Mesenchymal stem cell (in vitro differentiated cells and primary cell): ENCODE measurements at regions not wholly inside any gene's neighbourhood (a gene's known extent, or its start where the extent isn't known, plus 50 kb on each side); places are given as distances from the start of the nearest gene placed in this dataset.
"Not testable (repeated sequence)": the region's sequence is repeated elsewhere in the genome, so short reads cannot be mapped to it uniquely, and the experiment has no call there.

Experiments
- DNase-seq: peaks from one replicate; pipeline ENCODE4 v3.0.0-alpha.2; 2013
- H2AFZ ChIP-seq: one replicate; pipeline ENCODE4 v1.6.1; 2013; ENCODE audit warnings: low read depth, mild to moderate bottlenecking, control low read depth, inconsistent platforms, low read length, moderate library complexity
- H2AK5ac ChIP-seq: 2 replicates; pipeline ENCODE4 v1.6.1; 2013; ENCODE audit warnings: low read length, moderate library complexity, mild to moderate bottlenecking, inconsistent platforms; ENCODE audit not compliant: severe bottlenecking
- H2BK120ac ChIP-seq: one replicate; pipeline ENCODE4 v1.6.1; 2013; ENCODE audit warnings: low read depth, mild to moderate bottlenecking, inconsistent platforms, low read length, moderate library complexity
- H2BK12ac ChIP-seq, 2 experiments: one replicate each; pipeline ENCODE4 v1.6.1; 2013; ENCODE audit warnings: inconsistent platforms in 2 of 2, low read length in 2 of 2, mild to moderate bottlenecking in 2 of 2, moderate library complexity in 2 of 2, control low read depth in 1 of 2
- H2BK15ac ChIP-seq: one replicate; pipeline ENCODE4 v1.6.1; 2013; ENCODE audit warnings: mild to moderate bottlenecking, low read depth, inconsistent platforms; ENCODE audit not compliant: poor library complexity, severe bottlenecking
- H2BK5ac ChIP-seq: 2 replicates; pipeline ENCODE4 v1.6.1; 2013; ENCODE audit warnings: low read depth, mild to moderate bottlenecking, low read length, control low read depth, inconsistent platforms; ENCODE audit not compliant: poor library complexity, severe bottlenecking
- H3K14ac ChIP-seq, 2 experiments: one replicate each; pipeline ENCODE4 v1.6.1; 2013; ENCODE audit warnings: inconsistent platforms in 2 of 2, low read length in 2 of 2, control low read depth in 1 of 2, mild to moderate bottlenecking in 1 of 2, moderate library complexity in 1 of 2
- H3K18ac ChIP-seq, 2 experiments: one replicate each; pipeline ENCODE4 v1.6.1; 2013; ENCODE audit warnings: inconsistent platforms in 2 of 2, low read length in 2 of 2, control low read depth in 1 of 2, low read depth in 1 of 2, mild to moderate bottlenecking in 1 of 2
- H3K23ac ChIP-seq, 2 experiments: one replicate each; pipeline ENCODE4 v1.6.1; 2013; ENCODE audit warnings: inconsistent platforms in 2 of 2, low read length in 2 of 2, mild to moderate bottlenecking in 2 of 2, moderate library complexity in 2 of 2, control low read depth in 1 of 2
- H3K27ac ChIP-seq: 2 replicates; pipeline ENCODE4 v1.5.1; 2013; ENCODE audit warnings: mild to moderate bottlenecking, moderate library complexity, low read length, control low read depth, inconsistent platforms; ENCODE audit not compliant: poor library complexity, severe bottlenecking
- H3K27me3 ChIP-seq, 2 experiments: 2 replicates each; pipeline versions ENCODE4 v1.6.1 to v1.7.0; 2013; ENCODE audit warnings: low read length in 2 of 2, mild to moderate bottlenecking in 2 of 2, moderate library complexity in 2 of 2, control low read depth in 1 of 2, inconsistent platforms in 1 of 2; ENCODE audit not compliant: control insufficient read depth in 1 of 2, insufficient read depth in 1 of 2
- H3K36me3 ChIP-seq, 2 experiments: 2 replicates each; pipeline versions ENCODE4 v1.6.1 to v1.7.0; 2013; ENCODE audit warnings: low read length in 2 of 2, control low read depth in 1 of 2, inconsistent platforms in 1 of 2, low read depth in 1 of 2, mild to moderate bottlenecking in 1 of 2; ENCODE audit not compliant: insufficient read depth in 2 of 2, control insufficient read depth in 1 of 2
- H3K4ac ChIP-seq, 2 experiments: one replicate each; pipeline ENCODE4 v1.6.1; 2013; ENCODE audit warnings: inconsistent platforms in 2 of 2, low read length in 2 of 2, mild to moderate bottlenecking in 2 of 2, moderate library complexity in 2 of 2, control low read depth in 1 of 2, low read depth in 1 of 2
- H3K4me1 ChIP-seq: 2 replicates; pipeline ENCODE4 v1.6.1; 2013; ENCODE audit warnings: low read depth, low read length, control low read depth; ENCODE audit not compliant: control insufficient read depth, insufficient read depth
- H3K4me2 ChIP-seq: 2 replicates; pipeline ENCODE4 v1.6.1; 2013; ENCODE audit warnings: low read length, mild to moderate bottlenecking, inconsistent platforms; ENCODE audit not compliant: poor library complexity, severe bottlenecking
- H3K4me3 ChIP-seq, 2 experiments: 2 replicates each; pipeline versions ENCODE4 v1.5.1 to v1.7.0; 2013; ENCODE audit warnings: low read length in 2 of 2, mild to moderate bottlenecking in 2 of 2, control low read depth in 1 of 2, low read depth in 1 of 2; ENCODE audit not compliant: insufficient read depth in 1 of 2
- H3K79me1 ChIP-seq: replicated peaks from 2 replicates; pipeline ENCODE4 v1.6.1; 2013; ENCODE audit warnings: mild to moderate bottlenecking, control low read depth, low read length, inconsistent platforms; ENCODE audit not compliant: poor library complexity, severe bottlenecking
- H3K9ac ChIP-seq: 2 replicates; pipeline ENCODE4 v1.7.0; 2013; ENCODE audit warnings: mild to moderate bottlenecking, low read length, moderate library complexity
- H3K9me3 ChIP-seq: 2 replicates; pipeline ENCODE4 v1.7.0; 2013; ENCODE audit warnings: mild to moderate bottlenecking, low read length; ENCODE audit not compliant: control insufficient read depth
- H4K8ac ChIP-seq: one replicate; pipeline ENCODE4 v1.6.1; 2013; ENCODE audit warnings: inconsistent platforms, mild to moderate bottlenecking, low read length, moderate library complexity
- H4K91ac ChIP-seq: one replicate; pipeline ENCODE4 v1.6.1; 2013; ENCODE audit warnings: mild to moderate bottlenecking, low read length, inconsistent platforms
- WGBS: methylation state at CpG from one replicate; pipeline ENCODE4 v1.1.7; 2013; ENCODE audit warnings: mixed read lengths; 5-methylcytosine and 5-hydroxymethylcytosine counted together

- not testable (repeated sequence) for H3K36me3 ChIP-seq, H2BK120ac ChIP-seq
- WGBS: 81% methylated on average over 5 of the region's 5 CpGs
Observed at GRCh38 chr1:82354546-82354945, 553.8 kb downstream of the ADGRL2 start.

DNA sequence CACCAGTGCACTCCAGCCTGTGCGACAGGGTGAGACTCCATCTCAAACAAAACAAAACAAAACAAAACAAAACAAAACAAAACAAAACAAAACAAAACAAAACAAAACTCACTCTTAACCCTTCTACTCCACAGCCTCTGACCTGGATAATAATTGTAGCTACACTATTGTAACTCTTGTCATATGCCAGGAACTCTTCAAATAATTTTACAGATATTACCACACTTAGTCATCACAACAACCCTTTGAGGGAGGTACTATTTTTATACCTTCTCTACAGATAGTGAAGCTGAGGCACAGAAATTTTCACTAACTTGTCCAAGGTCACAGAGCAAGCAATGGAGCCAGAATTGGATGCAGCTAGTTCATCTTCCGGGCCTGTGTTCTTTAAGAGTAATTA lies 547.8 kb downstream of the ADGRL2 start:
- no peak overlapping the region for H3K27ac ChIP-seq
- no peaks in the 10 kb centered on the region for H3K27me3 ChIP-seq
- H2BK120ac ChIP-seq: no peak overlapping the region
- H3K14ac ChIP-seq: no peak overlapping the region
- H3K79me1 ChIP-seq: no peaks in the 10 kb centered on the region
- no peak overlapping the region for H3K4ac ChIP-seq
- 100% methylated on average over 2 of the region's 2 CpGs for WGBS
- no peak overlapping the region for H4K8ac ChIP-seq
- H3K4me2 ChIP-seq: no peak overlapping the region
- H3K9ac ChIP-seq: no peak overlapping the region
- no peak overlapping the region for H2AFZ ChIP-seq
- no peak overlapping the region for H2BK15ac ChIP-seq
- no peak overlapping the region for H3K23ac ChIP-seq
- no peak overlapping the region for H2AK5ac ChIP-seq
- no peaks in the 10 kb centered on the region for H3K4me1 ChIP-seq
- H3K18ac ChIP-seq: no peak overlapping the region
- no peak overlapping the region for H4K91ac ChIP-seq
- H3K36me3 ChIP-seq: no peaks in the 10 kb centered on the region
- no peak overlapping the region for H2BK5ac ChIP-seq
- no peak overlapping the region for H2BK12ac ChIP-seq
- H3K4me3 ChIP-seq: no peak overlapping the region
- no peak for DNase-seq
- peaks cover 6% of the 10 kb centered on the region for H3K9me3 ChIP-seq

More at GRCh38 chr1:82354546-82354945, 553.8 kb downstream of the ADGRL2 start:
- not testable (repeated sequence) for H2BK5ac ChIP-seq, H4K91ac ChIP-seq, H3K79me1 ChIP-seq, H3K4ac ChIP-seq, H2AFZ ChIP-seq, H3K4me1 ChIP-seq, H3K27ac ChIP-seq, H3K4me3 ChIP-seq, H3K4me2 ChIP-seq, H3K14ac ChIP-seq, H2BK15ac ChIP-seq, H3K27me3 ChIP-seq, DNase-seq, H2BK12ac ChIP-seq, H3K9me3 ChIP-seq, H3K23ac ChIP-seq, H4K8ac ChIP-seq, H2AK5ac ChIP-seq, H3K9ac ChIP-seq, H3K18ac ChIP-seq

GRCh38 chr1:82346141-82346540 lies 545.4 kb downstream of the ADGRL2 start:
- no peak overlapping the region for H2BK15ac ChIP-seq
- H3K4me2 ChIP-seq: no peak overlapping the region
- no peaks in the 10 kb centered on the region for H3K79me1 ChIP-seq
- peak overlapping the region in 1 of 2 experiments; percentile 60 for H3K18ac ChIP-seq
- H2AFZ ChIP-seq: no peak overlapping the region
- no peak overlapping the region for H2BK120ac ChIP-seq
- H3K9me3 ChIP-seq: peaks cover 6% of the 10 kb centered on the region
- H2BK12ac ChIP-seq: no peak overlapping the region
- H3K4me3 ChIP-seq: no peak overlapping the region
- H2BK5ac ChIP-seq: no peak overlapping the region
- 91% methylated on average over 4 of the region's 4 CpGs for WGBS
- H3K4ac ChIP-seq: no peak overlapping the region
- H4K8ac ChIP-seq: no peak overlapping the region
- no peak overlapping the region for H3K23ac ChIP-seq
- no peaks in the 10 kb centered on the region for H3K27me3 ChIP-seq
- H3K27ac ChIP-seq: no peak overlapping the region
- no peak overlapping the region for H3K14ac ChIP-seq
- H4K91ac ChIP-seq: no peak overlapping the region
- no peaks in the 10 kb centered on the region for H3K4me1 ChIP-seq
- H3K36me3 ChIP-seq: no peaks in the 10 kb centered on the region
- no peak overlapping the region for H2AK5ac ChIP-seq
- DNase-seq: no peak
- no peak overlapping the region for H3K9ac ChIP-seq

DNA sequence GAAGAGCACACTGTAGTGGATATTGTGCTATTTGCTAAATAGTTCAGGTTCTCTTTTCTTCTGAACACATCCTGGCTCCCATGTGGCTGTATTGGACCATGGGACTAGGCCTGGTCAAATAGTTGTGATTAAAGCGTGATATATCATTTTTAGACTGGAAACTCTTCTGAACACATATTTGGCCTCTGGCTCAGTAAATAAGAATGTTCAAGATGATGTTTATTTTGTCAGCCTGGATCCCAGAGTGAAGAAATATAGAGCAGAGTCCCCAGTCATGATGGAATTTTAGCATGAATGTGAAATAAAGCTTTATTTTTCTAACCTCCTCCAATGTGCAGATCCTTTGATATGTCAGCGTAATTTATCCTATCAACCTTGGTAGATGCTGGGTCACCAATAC lies 542.6 kb downstream of the ADGRL2 start:
- H2BK120ac ChIP-seq: no peak overlapping the region
- DNase-seq: peak; percentile 19
- H3K4ac ChIP-seq: no peak overlapping the region
- H3K9ac ChIP-seq: no peak overlapping the region
- H3K18ac ChIP-seq: no peak overlapping the region
- H4K91ac ChIP-seq: no peak overlapping the region
- no peak overlapping the region for H3K4me3 ChIP-seq
- no peak overlapping the region for H2BK15ac ChIP-seq
- no peak overlapping the region for H2AK5ac ChIP-seq
- H3K23ac ChIP-seq: no peak overlapping the region
- no peak overlapping the region for H3K14ac ChIP-seq
- H2BK12ac ChIP-seq: no peak overlapping the region
- H3K27me3 ChIP-seq: no peaks in the 10 kb centered on the region
- no peak overlapping the region for H4K8ac ChIP-seq
- no peaks in the 10 kb centered on the region for H3K36me3 ChIP-seq
- no peak overlapping the region for H2BK5ac ChIP-seq
- no peaks in the 10 kb centered on the region for H3K4me1 ChIP-seq
- 85% methylated on average over 1 of the region's 2 CpGs for WGBS
- H3K79me1 ChIP-seq: no peaks in the 10 kb centered on the region
- H3K4me2 ChIP-seq: no peak overlapping the region
- H2AFZ ChIP-seq: no peak overlapping the region
- no peaks in the 10 kb centered on the region for H3K9me3 ChIP-seq
- peak overlapping the region; percentile 6 for H3K27ac ChIP-seq
